Activated T-cell treated with anti-CD3 and anti-CD28 coated beads, Interleukin-2, amount 50 U/mL, for 4 hours (primary cell): ENCODE measurements at regions not wholly inside any gene's neighbourhood (a gene's known extent, or its start where the extent isn't known, plus 50 kb on each side); places are given as distances from the start of the nearest gene placed in this dataset.

Experiments used
- ATAC-seq, 2 donors: fragments of 200-7000 bp; cut with Tn5 transposase; one replicate each; pipeline ENCODE4 v1.10.0; 2021
- DNase-seq: peaks from one replicate; pipeline ENCODE4 v3.0.0-alpha.2; 2020
- H3K27me3 Mint-ChIP-seq: one replicate; pipeline ENCODE4 v1.8.0; 2021; ENCODE audit warnings: low read depth, mixed read lengths
- H3K36me3 Mint-ChIP-seq: one replicate; pipeline ENCODE4 v1.8.0; 2022; ENCODE audit warnings: mixed read lengths; ENCODE audit not compliant: insufficient read depth
- H3K4me1 Mint-ChIP-seq: one replicate; pipeline ENCODE4 v1.8.0; 2021; ENCODE audit warnings: low read depth, mixed read lengths
- H3K4me3 Mint-ChIP-seq: one replicate; pipeline ENCODE4 v1.8.0; 2021; ENCODE audit warnings: mild to moderate bottlenecking, moderate library complexity, mixed read lengths
- H3K9me3 Mint-ChIP-seq: one replicate; pipeline ENCODE4 v1.8.0; 2021; ENCODE audit warnings: mixed read lengths

GRCh38 chr1:168375566-168376300, 95.1 kb downstream of the TBX19 start:
- no peaks in the 10 kb centered on the region for H3K27me3 Mint-ChIP-seq
- no peaks in the 10 kb centered on the region for H3K9me3 Mint-ChIP-seq
- no peak overlapping the region for H3K4me3 Mint-ChIP-seq
- DNase-seq (no peak), ATAC-seq (no peak)
- peaks cover 2% of the 10 kb centered on the region for H3K4me1 Mint-ChIP-seq
- H3K36me3 Mint-ChIP-seq: no peaks in the 10 kb centered on the region

GRCh38 chr1:168374566-168374965, 93.9 kb downstream of the TBX19 start:
- peaks cover 2% of the 10 kb centered on the region for H3K4me1 Mint-ChIP-seq

GRCh38 chr1:168373869-168374268, 93.2 kb downstream of the TBX19 start:
- Mint-ChIP-seq H3K4me3 (no peak overlapping the region), H3K4me1 (peaks cover 2% of the 10 kb centered on the region), H3K9me3 (no peaks in the 10 kb centered on the region), H3K36me3 (no peaks in the 10 kb centered on the region), H3K27me3 (no peaks in the 10 kb centered on the region)
- DNase-seq (no peak), ATAC-seq (no peak)

More at GRCh38 chr1:168374566-168374965, 93.9 kb downstream of the TBX19 start:
- Mint-ChIP-seq H3K4me3 (no peak overlapping the region), H3K27me3 (no peaks in the 10 kb centered on the region), H3K36me3 (no peaks in the 10 kb centered on the region), H3K9me3 (no peaks in the 10 kb centered on the region)
- ATAC-seq (no peak), DNase-seq (no peak)

- Mint-ChIP-seq H3K27me3 (no peaks in the 10 kb centered on the region), H3K9me3 (no peaks in the 10 kb centered on the region), H3K36me3 (no peaks in the 10 kb centered on the region), H3K4me1 (peaks cover 2% of the 10 kb centered on the region), H3K4me3 (no peak overlapping the region)
- DNase-seq (no peak), ATAC-seq (no peak)
Observed at GRCh38 chr1:168372861-168373371, 92.2 kb downstream of the TBX19 start.

GRCh38 chr1:168372307-168372706, 91.6 kb downstream of the TBX19 start:
- Mint-ChIP-seq H3K36me3 (no peaks in the 10 kb centered on the region), H3K4me1 (peaks cover 2% of the 10 kb centered on the region), H3K4me3 (no peak overlapping the region), H3K9me3 (no peaks in the 10 kb centered on the region), H3K27me3 (no peaks in the 10 kb centered on the region)
- no peak for DNase-seq
- ATAC-seq: no peak

- DNase-seq: no peak
- H3K36me3 Mint-ChIP-seq: no peaks in the 10 kb centered on the region
- no peak overlapping the region for H3K4me3 Mint-ChIP-seq
- no peak for ATAC-seq
- H3K4me1 Mint-ChIP-seq: peaks cover 2% of the 10 kb centered on the region
- H3K9me3 Mint-ChIP-seq: no peaks in the 10 kb centered on the region
- H3K27me3 Mint-ChIP-seq: no peaks in the 10 kb centered on the region
Observed at GRCh38 chr1:168371477-168371876, 90.8 kb downstream of the TBX19 start.

GRCh38 chr1:168370586-168370985, 89.9 kb downstream of the TBX19 start:
- no peaks in the 10 kb centered on the region for H3K36me3 Mint-ChIP-seq
- DNase-seq (no peak), ATAC-seq (no peak)
- H3K9me3 Mint-ChIP-seq: no peaks in the 10 kb centered on the region
- H3K4me3 Mint-ChIP-seq: no peak overlapping the region
- H3K4me1 Mint-ChIP-seq: peaks cover 2% of the 10 kb centered on the region
- H3K27me3 Mint-ChIP-seq: no peaks in the 10 kb centered on the region

GRCh38 chr1:168369655-168370054, 89.0 kb downstream of the TBX19 start:
- H3K27me3 Mint-ChIP-seq: no peaks in the 10 kb centered on the region

GRCh38 chr1:168368131-168368530, 87.5 kb downstream of the TBX19 start:
- ATAC-seq (no peak), DNase-seq (no peak)
- no peaks in the 10 kb centered on the region for H3K27me3 Mint-ChIP-seq
- no peaks in the 10 kb centered on the region for H3K36me3 Mint-ChIP-seq
- H3K4me3 Mint-ChIP-seq: no peak overlapping the region
- H3K9me3 Mint-ChIP-seq: no peaks in the 10 kb centered on the region
- peaks cover 9% of the 10 kb centered on the region for H3K4me1 Mint-ChIP-seq

More at GRCh38 chr1:168369655-168370054, 89.0 kb downstream of the TBX19 start:
- no peak for DNase-seq
- H3K4me1 Mint-ChIP-seq: peaks cover 4% of the 10 kb centered on the region
- no peak for ATAC-seq
- no peaks in the 10 kb centered on the region for H3K36me3 Mint-ChIP-seq
- no peaks in the 10 kb centered on the region for H3K9me3 Mint-ChIP-seq
- H3K4me3 Mint-ChIP-seq: no peak overlapping the region

- Mint-ChIP-seq H3K4me1 (peaks cover 31% of the 10 kb centered on the region), H3K27me3 (no peaks in the 10 kb centered on the region), H3K9me3 (no peaks in the 10 kb centered on the region), H3K36me3 (no peaks in the 10 kb centered on the region), H3K4me3 (no peak overlapping the region)
- no peak for DNase-seq
- no peak for ATAC-seq
Observed at GRCh38 chr1:168365719-168366479, 85.2 kb downstream of the TBX19 start.
